ENCODE measurements at regions not wholly inside any gene's neighbourhood (a gene's known extent, or its start where the extent isn't known, plus 50 kb on each side); places are given as distances from the start of the nearest gene placed in this dataset.

DNA sequence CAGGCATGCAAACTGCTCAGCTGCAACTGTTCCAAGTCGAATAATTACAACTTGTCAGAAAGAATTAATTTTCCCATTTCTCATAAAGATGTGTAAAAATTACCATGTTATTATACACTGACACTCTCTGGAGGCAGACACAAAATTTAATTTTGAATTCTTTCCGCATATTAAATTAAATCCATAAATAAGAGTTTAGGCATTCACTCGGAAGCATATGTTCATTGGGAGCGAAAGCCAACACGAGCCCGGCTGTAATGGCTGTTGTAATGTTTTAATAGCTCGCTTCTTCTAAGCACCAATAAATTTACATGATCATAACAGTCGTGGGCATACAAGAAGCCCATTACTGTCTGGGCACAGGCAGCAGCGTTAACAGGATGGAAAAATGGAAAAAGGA is 189.6 kb upstream of the SOX5 start:
- TF ChIP-seq EP300 (IDR thresholded peaks at IDR 0.05; ENCODE audit: borderline replicate concordance) (no peak), TCF12 (IDR thresholded peaks at IDR 0.05; ENCODE audit: low read depth) (no peak), RAD21 (IDR thresholded peaks at IDR 0.05; ENCODE audit: low read depth) (no peak), NFIC (IDR thresholded peaks at IDR 0.05) (no peak), CEBPB (IDR thresholded peaks at IDR 0.05) (no peak), CREB1 (IDR thresholded peaks at IDR 0.05; ENCODE audit: low read depth) (no peak), YY1 (IDR thresholded peaks at IDR 0.05; ENCODE audit: low read depth) (no peak)

DNA sequence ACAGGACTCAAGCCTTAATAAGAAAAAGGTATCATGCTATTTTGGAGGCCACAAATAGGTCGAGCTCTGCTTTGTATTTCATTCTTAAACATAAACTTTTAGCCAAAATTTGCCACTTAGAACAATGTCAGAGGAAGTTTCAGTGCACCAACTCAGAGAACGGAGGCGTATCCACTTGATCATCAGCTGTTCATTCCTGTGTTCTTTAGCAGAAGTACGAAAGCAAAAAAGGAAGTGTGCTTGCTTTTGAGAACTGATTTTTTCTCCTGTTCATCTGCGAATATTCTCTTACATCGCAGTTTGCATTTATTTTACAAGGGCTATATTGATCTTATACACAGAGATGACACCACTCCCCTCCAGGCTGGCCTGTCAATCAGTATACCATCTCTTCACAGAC is 188.6 kb upstream of the SOX5 start:
- TF ChIP-seq ZBTB7A (IDR thresholded peaks at IDR 0.05; ENCODE audit: low read depth) (no peak), CEBPB (IDR thresholded peaks at IDR 0.05) (no peak), TAF1 (IDR thresholded peaks at IDR 0.05; ENCODE audit: low read depth) (no peak), RAD21 (IDR thresholded peaks at IDR 0.05; ENCODE audit: low read depth) (no peak), TEAD4 (IDR thresholded peaks at IDR 0.05) (no peak), CREB1 (IDR thresholded peaks at IDR 0.05; ENCODE audit: low read depth) (no peak), FOXM1 (IDR thresholded peaks at IDR 0.05; ENCODE audit: borderline replicate concordance, low read depth) (no peak), EGR1 (IDR thresholded peaks at IDR 0.05) (no peak), NFIC (IDR thresholded peaks at IDR 0.05) (no peak), TCF12 (IDR thresholded peaks at IDR 0.05; ENCODE audit: low read depth) (no peak), YY1 (IDR thresholded peaks at IDR 0.05; ENCODE audit: low read depth) (no peak), EP300 (IDR thresholded peaks at IDR 0.05; ENCODE audit: borderline replicate concordance) (no peak)
- TF ChIP-seq, protein P1, sequence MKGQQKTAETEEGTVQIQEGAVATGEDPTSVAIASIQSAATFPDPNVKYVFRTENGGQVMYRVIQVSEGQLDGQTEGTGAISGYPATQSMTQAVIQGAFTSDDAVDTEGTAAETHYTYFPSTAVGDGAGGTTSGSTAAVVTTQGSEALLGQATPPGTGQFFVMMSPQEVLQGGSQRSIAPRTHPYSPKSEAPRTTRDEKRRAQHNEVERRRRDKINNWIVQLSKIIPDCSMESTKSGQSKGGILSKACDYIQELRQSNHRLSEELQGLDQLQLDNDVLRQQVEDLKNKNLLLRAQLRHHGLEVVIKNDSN (IDR thresholded peaks at IDR 0.05), result no peak
- TF ChIP-seq, protein P2, sequence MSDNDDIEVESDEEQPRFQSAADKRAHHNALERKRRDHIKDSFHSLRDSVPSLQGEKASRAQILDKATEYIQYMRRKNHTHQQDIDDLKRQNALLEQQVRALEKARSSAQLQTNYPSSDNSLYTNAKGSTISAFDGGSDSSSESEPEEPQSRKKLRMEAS (IDR thresholded peaks at IDR 0.05), result no peak
- TF ChIP-seq, protein P3, sequence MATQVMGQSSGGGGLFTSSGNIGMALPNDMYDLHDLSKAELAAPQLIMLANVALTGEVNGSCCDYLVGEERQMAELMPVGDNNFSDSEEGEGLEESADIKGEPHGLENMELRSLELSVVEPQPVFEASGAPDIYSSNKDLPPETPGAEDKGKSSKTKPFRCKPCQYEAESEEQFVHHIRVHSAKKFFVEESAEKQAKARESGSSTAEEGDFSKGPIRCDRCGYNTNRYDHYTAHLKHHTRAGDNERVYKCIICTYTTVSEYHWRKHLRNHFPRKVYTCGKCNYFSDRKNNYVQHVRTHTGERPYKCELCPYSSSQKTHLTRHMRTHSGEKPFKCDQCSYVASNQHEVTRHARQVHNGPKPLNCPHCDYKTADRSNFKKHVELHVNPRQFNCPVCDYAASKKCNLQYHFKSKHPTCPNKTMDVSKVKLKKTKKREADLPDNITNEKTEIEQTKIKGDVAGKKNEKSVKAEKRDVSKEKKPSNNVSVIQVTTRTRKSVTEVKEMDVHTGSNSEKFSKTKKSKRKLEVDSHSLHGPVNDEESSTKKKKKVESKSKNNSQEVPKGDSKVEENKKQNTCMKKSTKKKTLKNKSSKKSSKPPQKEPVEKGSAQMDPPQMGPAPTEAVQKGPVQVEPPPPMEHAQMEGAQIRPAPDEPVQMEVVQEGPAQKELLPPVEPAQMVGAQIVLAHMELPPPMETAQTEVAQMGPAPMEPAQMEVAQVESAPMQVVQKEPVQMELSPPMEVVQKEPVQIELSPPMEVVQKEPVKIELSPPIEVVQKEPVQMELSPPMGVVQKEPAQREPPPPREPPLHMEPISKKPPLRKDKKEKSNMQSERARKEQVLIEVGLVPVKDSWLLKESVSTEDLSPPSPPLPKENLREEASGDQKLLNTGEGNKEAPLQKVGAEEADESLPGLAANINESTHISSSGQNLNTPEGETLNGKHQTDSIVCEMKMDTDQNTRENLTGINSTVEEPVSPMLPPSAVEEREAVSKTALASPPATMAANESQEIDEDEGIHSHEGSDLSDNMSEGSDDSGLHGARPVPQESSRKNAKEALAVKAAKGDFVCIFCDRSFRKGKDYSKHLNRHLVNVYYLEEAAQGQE (IDR thresholded peaks at IDR 0.05; ENCODE audit: low read depth), result no peak

DNA sequence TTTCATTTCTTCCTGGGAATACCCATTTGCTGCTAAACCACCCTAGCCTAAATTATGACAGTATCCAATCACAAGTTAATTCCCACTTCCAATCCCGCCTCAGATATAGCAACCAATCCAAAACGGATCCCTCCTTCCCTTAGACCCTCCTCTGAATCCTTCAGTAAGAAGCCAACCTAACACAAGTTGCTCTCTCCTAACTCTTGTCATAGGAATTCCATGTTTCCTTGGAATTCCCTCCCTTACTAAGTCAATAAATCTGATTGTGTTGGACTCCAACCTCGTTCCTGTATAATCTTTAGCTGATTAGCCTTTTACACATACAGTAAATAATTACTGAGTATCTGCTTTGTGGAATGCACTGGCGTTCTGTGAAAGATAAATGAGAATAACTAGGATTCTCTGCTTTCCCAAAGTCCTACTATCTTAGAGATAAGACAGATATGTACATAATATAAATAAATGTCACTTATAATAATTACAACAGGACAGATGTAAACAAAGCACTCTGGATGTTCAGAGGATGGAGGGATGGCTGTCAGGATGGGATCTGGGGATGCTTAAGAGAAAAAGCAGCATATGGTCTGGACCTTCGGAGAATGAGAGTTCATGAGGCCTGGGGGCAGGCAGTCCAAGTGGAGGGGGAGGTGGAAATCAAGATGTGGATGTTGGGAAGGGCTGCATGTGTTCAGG is 185.8 kb upstream of the SOX5 start:
- no peak for TF ChIP-seq ZBTB7A (IDR thresholded peaks at IDR 0.05; ENCODE audit: low read depth)
- TF ChIP-seq CEBPB (IDR thresholded peaks at IDR 0.05), result no peak
- TF ChIP-seq EGR1 (IDR thresholded peaks at IDR 0.05), result no peak
- TF ChIP-seq, protein P2 (IDR thresholded peaks at IDR 0.05), result no peak
- no peak for TF ChIP-seq NFIC (IDR thresholded peaks at IDR 0.05)

DNA sequence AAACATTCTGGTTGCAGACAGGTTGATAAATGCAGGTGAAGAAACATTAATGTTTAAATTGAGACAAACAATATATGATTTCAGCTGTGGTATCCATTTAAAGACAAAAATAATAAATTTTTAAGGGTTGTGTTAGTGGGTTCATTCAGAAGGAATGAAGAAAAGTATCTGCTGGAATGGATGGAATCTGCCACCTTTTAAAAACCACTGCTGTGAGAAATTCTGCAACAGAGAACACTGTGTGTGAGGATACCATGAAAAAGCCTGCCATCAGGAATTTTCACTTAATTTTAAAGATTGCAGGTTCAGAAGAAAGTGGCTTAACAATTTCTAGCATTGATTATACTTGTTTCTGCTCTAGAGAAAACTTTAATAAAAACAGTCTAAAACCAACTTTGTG is 184.6 kb upstream of the SOX5 start:
- TF ChIP-seq TCF12 (IDR thresholded peaks at IDR 0.05; ENCODE audit: low read depth), result no peak
- TF ChIP-seq EGR1 (IDR thresholded peaks at IDR 0.05), result no peak
- no peak for TF ChIP-seq YY1 (IDR thresholded peaks at IDR 0.05; ENCODE audit: low read depth)
- no peak for TF ChIP-seq TAF1 (IDR thresholded peaks at IDR 0.05; ENCODE audit: low read depth)
- TF ChIP-seq FOXM1 (IDR thresholded peaks at IDR 0.05; ENCODE audit: borderline replicate concordance, low read depth), result no peak
- no peak for TF ChIP-seq EP300 (IDR thresholded peaks at IDR 0.05; ENCODE audit: borderline replicate concordance)
- TF ChIP-seq RAD21 (IDR thresholded peaks at IDR 0.05; ENCODE audit: low read depth), result no peak
- no peak for TF ChIP-seq ZBTB7A (IDR thresholded peaks at IDR 0.05; ENCODE audit: low read depth)
- no peak for TF ChIP-seq NFIC (IDR thresholded peaks at IDR 0.05)
- TF ChIP-seq, protein P1 (IDR thresholded peaks at IDR 0.05), result no peak
- no peak for TF ChIP-seq TEAD4 (IDR thresholded peaks at IDR 0.05)

DNA sequence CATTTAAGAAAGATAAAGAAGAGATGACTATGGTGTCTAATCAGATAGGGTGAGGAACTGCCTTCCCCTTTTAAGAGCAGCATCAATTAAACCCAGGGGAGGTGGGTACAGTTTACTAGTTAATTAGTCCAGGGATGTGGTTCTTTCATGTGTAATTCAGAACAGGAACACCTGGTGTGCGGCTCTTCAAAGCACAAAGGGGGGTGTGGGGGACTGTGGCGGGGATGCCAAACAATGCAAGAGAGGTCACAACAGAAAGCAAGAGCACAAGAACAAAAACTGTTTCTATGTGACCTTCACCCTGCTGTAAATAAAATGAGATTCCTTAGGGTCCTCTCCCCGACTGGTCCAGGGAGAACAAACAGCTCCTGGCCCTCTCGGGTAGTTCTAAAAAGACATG is 183.9 kb upstream of the SOX5 start:
- TF ChIP-seq, protein P3 (IDR thresholded peaks at IDR 0.05; ENCODE audit: low read depth), result no peak
- TF ChIP-seq TCF12 (IDR thresholded peaks at IDR 0.05; ENCODE audit: low read depth) (no peak), YY1 (IDR thresholded peaks at IDR 0.05; ENCODE audit: low read depth) (no peak), CEBPB (IDR thresholded peaks at IDR 0.05) (no peak), EGR1 (IDR thresholded peaks at IDR 0.05) (no peak), NFIC (IDR thresholded peaks at IDR 0.05) (no peak), CREB1 (IDR thresholded peaks at IDR 0.05; ENCODE audit: low read depth) (no peak)

Measured in Ishikawa (cell line).